22Rv1 (cell line): ENCODE measurements at regions not wholly inside any gene's neighbourhood (a gene's known extent, or its start where the extent isn't known, plus 50 kb on each side); places are given as distances from the start of the nearest gene placed in this dataset.

Experiments used
- ZFX ChIP-seq: fragments of 450-650 bp; IDR thresholded peaks from 2 replicates; pipeline ENCODE4 v1.6.1; 2017; ENCODE audit warnings: antibody characterized with exemption, borderline replicate concordance
- TF ChIP-seq, protein P1 (sequence below): fragments of 450-650 bp; IDR thresholded peaks from 2 replicates; pipeline ENCODE4 v1.5.1; 2017; ENCODE audit warnings: mild to moderate bottlenecking

DNA sequence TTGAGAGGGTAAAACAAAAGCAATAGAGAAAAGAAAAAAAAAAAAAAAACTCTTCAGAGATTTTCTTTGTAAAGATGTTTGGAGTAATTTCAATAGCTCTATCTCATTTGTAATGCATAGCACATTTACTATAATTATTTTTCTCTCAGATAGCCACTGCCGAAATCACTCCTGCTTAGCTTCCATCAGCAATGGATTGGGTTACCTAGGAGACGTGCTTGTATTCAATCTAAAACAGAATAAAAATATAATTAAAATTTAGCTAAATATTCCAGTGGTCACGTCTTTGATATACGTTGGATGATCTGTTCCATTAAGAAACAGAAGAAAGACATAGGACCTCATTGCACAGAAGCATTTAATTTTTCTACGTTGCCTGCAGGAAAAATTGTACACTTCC is 1435.7 kb upstream of the DDX18 start:
- TF ChIP-seq, protein P1, sequence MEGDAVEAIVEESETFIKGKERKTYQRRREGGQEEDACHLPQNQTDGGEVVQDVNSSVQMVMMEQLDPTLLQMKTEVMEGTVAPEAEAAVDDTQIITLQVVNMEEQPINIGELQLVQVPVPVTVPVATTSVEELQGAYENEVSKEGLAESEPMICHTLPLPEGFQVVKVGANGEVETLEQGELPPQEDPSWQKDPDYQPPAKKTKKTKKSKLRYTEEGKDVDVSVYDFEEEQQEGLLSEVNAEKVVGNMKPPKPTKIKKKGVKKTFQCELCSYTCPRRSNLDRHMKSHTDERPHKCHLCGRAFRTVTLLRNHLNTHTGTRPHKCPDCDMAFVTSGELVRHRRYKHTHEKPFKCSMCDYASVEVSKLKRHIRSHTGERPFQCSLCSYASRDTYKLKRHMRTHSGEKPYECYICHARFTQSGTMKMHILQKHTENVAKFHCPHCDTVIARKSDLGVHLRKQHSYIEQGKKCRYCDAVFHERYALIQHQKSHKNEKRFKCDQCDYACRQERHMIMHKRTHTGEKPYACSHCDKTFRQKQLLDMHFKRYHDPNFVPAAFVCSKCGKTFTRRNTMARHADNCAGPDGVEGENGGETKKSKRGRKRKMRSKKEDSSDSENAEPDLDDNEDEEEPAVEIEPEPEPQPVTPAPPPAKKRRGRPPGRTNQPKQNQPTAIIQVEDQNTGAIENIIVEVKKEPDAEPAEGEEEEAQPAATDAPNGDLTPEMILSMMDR = no peak
- no peak for TF ChIP-seq ZFX
